Type B pancreatic cell (in vitro differentiated cells): ENCODE measurements at regions not wholly inside any gene's neighbourhood (a gene's known extent, or its start where the extent isn't known, plus 50 kb on each side); places are given as distances from the start of the nearest gene placed in this dataset.

ENCODE experiments used
- DNase-seq: peaks from one replicate; pipeline ENCODE4 v3.0.0; 2021; ENCODE audit warnings: mixed read lengths; ENCODE audit not compliant: unreplicated experiment; ENCODE audit errors: extremely low spot score
- H3K27ac Mint-ChIP-seq: 2 replicates; pipeline ENCODE4 v1.8.0; 2021; ENCODE audit warnings: mild to moderate bottlenecking, mixed read lengths
- H3K27me3 Mint-ChIP-seq: 2 replicates; pipeline ENCODE4 v1.8.0; 2021; ENCODE audit warnings: mixed read lengths
- H3K36me3 Mint-ChIP-seq: 2 replicates; pipeline ENCODE4 v1.8.0; 2021; ENCODE audit warnings: mixed read lengths
- H3K4me1 Mint-ChIP-seq: one replicate; pipeline ENCODE4 v1.8.0; 2021; ENCODE audit warnings: mixed read lengths; ENCODE audit not compliant: unreplicated experiment
- H3K4me3 Mint-ChIP-seq: 2 replicates; pipeline ENCODE4 v1.8.0; 2021; ENCODE audit warnings: mild to moderate bottlenecking, mixed read lengths
- H3K9me3 Mint-ChIP-seq: 2 replicates; pipeline ENCODE4 v1.8.0; 2021; ENCODE audit warnings: mixed read lengths
- TF ChIP-seq, protein P1 (sequence below): fragments of 200-600 bp; sonication (generic); conservative IDR thresholded peaks from 2 replicates; pipeline ENCODE4 v1.5.0; 2021; ENCODE audit warnings: antibody characterized with exemption, mild to moderate bottlenecking

DNA sequence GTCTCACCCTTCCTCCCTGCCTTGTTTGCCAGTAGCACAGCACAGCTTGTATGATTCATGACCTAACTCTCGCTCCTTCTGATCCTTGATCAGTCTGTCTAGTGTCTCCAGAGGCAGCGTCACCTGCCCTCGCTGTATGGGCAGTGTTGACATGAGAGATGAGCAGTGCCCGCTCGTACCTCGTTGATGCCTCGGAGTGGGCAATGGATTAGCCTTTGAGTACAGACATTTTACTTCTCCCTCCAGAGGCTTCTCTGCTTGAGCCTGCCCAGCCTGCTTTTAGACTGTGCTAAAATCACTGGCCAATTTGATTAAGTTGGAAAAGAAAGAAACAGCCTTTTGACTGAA, 569.0 kb downstream of the NTRK3 start:
- Mint-ChIP-seq H3K9me3 (no peaks in the 10 kb centered on the region), H3K36me3 (no peaks in the 10 kb centered on the region), H3K4me3 (no peak overlapping the region), H3K27me3 (peaks cover 20% of the 10 kb centered on the region), H3K27ac (no peak overlapping the region), H3K4me1 (no peaks in the 10 kb centered on the region)
- DNase-seq, result no peak
- TF ChIP-seq, protein P1, sequence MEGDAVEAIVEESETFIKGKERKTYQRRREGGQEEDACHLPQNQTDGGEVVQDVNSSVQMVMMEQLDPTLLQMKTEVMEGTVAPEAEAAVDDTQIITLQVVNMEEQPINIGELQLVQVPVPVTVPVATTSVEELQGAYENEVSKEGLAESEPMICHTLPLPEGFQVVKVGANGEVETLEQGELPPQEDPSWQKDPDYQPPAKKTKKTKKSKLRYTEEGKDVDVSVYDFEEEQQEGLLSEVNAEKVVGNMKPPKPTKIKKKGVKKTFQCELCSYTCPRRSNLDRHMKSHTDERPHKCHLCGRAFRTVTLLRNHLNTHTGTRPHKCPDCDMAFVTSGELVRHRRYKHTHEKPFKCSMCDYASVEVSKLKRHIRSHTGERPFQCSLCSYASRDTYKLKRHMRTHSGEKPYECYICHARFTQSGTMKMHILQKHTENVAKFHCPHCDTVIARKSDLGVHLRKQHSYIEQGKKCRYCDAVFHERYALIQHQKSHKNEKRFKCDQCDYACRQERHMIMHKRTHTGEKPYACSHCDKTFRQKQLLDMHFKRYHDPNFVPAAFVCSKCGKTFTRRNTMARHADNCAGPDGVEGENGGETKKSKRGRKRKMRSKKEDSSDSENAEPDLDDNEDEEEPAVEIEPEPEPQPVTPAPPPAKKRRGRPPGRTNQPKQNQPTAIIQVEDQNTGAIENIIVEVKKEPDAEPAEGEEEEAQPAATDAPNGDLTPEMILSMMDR, result no peak

DNA sequence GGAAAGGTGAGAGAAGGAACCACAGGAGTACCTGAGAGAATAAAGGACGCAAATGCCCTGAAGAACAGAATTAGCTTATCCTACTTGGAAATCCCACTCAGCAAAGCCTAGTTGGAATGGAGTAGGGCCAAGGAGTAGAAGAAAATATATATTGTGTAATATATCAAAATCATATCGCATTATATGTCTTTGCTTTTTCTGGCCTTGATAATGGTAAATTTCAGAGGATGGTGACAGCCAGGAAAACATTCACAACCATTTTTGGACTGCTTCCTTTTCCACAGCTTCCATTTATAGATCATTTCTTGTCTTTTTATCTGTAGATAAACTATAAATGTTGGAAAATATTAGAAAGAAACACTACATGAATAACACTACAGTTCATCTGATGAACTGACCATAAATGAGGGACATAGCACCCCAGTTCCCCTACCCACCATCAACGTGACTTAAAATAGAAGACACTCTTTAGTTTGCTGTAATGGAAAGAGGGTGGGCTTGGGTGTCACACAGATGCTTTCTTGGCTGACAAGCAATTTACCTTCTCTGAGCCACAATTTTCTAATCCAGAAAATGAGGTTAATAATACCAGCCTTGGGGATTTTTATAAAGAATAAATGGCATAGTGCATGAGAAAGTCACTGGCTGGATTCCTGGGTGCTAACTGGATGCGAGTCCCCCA, 569.6 kb downstream of the NTRK3 start:
- Mint-ChIP-seq H3K27ac (no peak overlapping the region), H3K4me3 (no peak overlapping the region), H3K27me3 (peaks cover 23% of the 10 kb centered on the region), H3K36me3 (no peaks in the 10 kb centered on the region), H3K4me1 (no peaks in the 10 kb centered on the region), H3K9me3 (no peaks in the 10 kb centered on the region)
- TF ChIP-seq, protein P1, result no peak
- no peak for DNase-seq

DNA sequence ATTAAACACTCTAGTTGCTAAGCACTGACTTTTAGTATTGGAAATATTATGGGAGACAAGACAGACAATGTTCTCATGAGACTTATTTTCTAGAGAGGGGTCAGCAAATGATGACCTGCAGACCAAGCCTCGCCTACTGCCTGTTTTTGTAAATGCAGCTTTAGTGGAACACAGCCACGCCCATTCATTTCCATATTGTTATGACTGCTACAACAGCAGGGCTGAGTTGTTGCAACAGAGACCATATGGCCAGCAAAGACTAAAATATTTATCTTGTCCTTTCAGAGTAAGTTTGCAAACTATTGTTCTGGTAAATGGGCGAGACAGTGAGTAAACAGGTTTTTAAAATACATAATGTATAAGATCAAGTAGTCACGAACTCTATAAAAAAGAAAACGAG, 570.2 kb downstream of the NTRK3 start:
- Mint-ChIP-seq H3K27me3 (peaks cover 23% of the 10 kb centered on the region), H3K27ac (no peak overlapping the region), H3K4me1 (no peaks in the 10 kb centered on the region), H3K4me3 (no peak overlapping the region), H3K9me3 (no peaks in the 10 kb centered on the region), H3K36me3 (no peaks in the 10 kb centered on the region)
- no peak for DNase-seq
- TF ChIP-seq, protein P1, result no peak

DNA sequence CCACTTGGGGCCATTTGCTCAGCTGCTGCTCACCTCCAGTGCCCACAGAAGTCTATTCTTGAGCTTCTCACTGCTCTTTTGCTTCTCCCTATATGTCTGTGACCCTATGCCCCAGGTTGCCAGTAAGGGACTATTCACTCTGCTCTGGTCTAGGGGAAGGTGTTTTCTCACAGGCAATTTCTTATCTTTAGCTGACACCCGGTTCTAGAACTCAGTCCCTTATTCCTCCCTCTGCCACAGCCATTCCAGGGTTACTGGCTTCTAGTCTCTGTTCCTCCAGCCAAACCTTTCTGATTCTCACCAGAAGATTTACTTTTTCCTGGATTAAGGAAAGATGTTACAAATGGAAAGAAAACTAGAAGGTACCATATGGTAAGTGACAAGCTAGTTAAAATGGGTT, 574.0 kb downstream of the NTRK3 start:
- H3K27me3 Mint-ChIP-seq, result peaks cover 25% of the 10 kb centered on the region
- no peaks in the 10 kb centered on the region for H3K36me3 Mint-ChIP-seq
- TF ChIP-seq, protein P1, result no peak
- no peaks in the 10 kb centered on the region for H3K4me1 Mint-ChIP-seq
- H3K4me3 Mint-ChIP-seq, result no peak overlapping the region
- H3K9me3 Mint-ChIP-seq, result no peaks in the 10 kb centered on the region
- H3K27ac Mint-ChIP-seq, result no peak overlapping the region
- DNase-seq, result no peak

DNA sequence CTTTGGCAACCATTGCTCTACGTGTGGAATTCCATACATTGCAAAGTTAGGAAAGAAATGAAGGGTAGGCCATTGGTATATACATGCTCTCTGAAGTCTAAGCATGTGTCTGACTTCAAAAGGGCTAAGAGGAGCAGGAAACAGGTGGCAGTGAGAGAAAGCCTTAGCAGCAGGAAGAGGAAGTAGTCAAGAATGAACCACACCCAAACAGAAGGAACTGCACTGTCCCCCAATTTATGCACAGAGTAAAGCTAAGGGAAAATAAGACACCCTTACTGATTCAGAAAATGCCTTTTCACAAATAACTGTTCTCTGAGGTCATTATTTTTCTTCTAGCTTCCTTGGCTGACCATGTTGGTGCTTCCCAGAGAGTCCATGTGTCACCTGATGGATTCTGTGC, 575.4 kb downstream of the NTRK3 start:
- DNase-seq, result no peak
- Mint-ChIP-seq H3K4me1 (no peaks in the 10 kb centered on the region), H3K27ac (no peak overlapping the region), H3K36me3 (no peaks in the 10 kb centered on the region), H3K4me3 (no peak overlapping the region), H3K27me3 (peaks cover 32% of the 10 kb centered on the region), H3K9me3 (no peaks in the 10 kb centered on the region)
- TF ChIP-seq, protein P1, result no peak

DNA sequence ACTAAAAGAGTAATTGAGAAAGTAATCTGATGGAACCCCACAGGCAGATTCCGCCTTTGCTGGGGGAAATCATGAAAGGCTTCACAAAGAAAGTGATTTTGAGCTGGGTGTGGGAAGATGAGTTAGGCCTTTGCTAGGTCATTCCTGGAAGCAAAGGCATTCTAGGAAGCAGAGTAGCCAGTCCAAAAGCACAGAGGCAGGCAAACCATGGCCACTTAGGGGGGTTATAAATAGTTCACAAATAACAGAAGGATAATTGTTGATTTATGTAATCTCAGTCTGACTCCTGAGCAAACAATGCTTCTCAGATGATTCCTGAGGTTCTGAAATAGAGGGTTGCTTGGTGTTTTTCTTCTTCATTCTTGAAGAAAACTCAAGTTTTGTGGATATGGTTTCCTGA, 576.3 kb downstream of the NTRK3 start:
- Mint-ChIP-seq H3K27ac (no peak overlapping the region), H3K4me3 (no peak overlapping the region), H3K4me1 (no peaks in the 10 kb centered on the region), H3K36me3 (no peaks in the 10 kb centered on the region), H3K27me3 (peaks cover 32% of the 10 kb centered on the region), H3K9me3 (no peaks in the 10 kb centered on the region)
- no peak for DNase-seq
- TF ChIP-seq, protein P1, result no peak
